ENCODE measurements at regions not wholly inside any gene's neighbourhood (a gene's known extent, or its start where the extent isn't known, plus 50 kb on each side); places are given as distances from the start of the nearest gene placed in this dataset.

DNA sequence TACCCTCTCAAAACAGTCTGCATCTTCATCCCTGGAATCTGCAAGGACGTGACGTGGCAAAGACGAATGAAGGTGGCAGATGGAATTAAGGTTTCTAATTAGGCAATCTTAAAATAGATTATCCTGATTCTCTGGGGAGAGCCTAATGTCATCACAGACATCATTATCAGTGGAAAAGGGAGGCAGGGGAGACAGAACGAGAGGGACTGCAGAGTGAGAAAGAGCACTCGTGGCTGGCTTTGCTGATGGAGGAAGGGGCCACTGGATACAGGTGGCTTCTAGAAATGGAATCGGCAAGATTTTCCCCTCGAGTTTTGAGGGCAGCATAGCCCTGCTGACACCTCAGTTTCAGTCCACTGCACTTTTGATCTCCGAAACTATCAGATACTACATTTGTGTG, 110.6 kb downstream of the ASMT start:
- ChIA-PET CTCF (ENCODE audit: low intra/inter-chr PET ratio, low total read pairs) (no interaction called here), POLR2A (no interaction called here)
- DNase-seq (ENCODE audit: low spot score): no peak
- no peak overlapping the region for H3K27ac ChIP-seq (ENCODE audit: extremely low read length, insufficient read depth, low read length)
- H3K4me3 ChIP-seq (replicated peaks in 1 of 3; ENCODE audit: insufficient read depth in 1 of 3, low read depth in 2 of 3, low read length in 3 of 3): no peak overlapping the region
- WGBS (ENCODE audit: low lambda C conversion rate): 10% methylated on average over 7 of the region's 8 CpGs
- no peak overlapping the region for H3K9ac ChIP-seq (ENCODE audit: insufficient read depth, low read depth, low read length)
- H3K4me1 ChIP-seq (ENCODE audit: insufficient read depth, low read length): no peaks in the 10 kb centered on the region
- H3K79me2 ChIP-seq (ENCODE audit: insufficient read depth, low read length): no peaks in the 10 kb centered on the region
- no peaks in the 10 kb centered on the region for H3K36me3 ChIP-seq (replicated peaks in 1 of 2; ENCODE audit: control insufficient read depth in 1 of 2, insufficient read depth in 2 of 2, low read length in 2 of 2)
- intact Hi-C loops (cut with micrococcal nuclease; ENCODE audit: unreplicated experiment): no loop called here
- H2AFZ ChIP-seq (ENCODE audit: low read length): no peak overlapping the region
- H4K20me1 ChIP-seq (ENCODE audit: insufficient read depth, low read length): no peaks in the 10 kb centered on the region
- no peak for ATAC-seq
- TF ChIP-seq ZNF333 (CRISPR knock-in tag; IDR thresholded peaks at IDR 0.05; ENCODE audit: borderline replicate concordance) (no peak), CBFB (CRISPR knock-in tag; IDR thresholded peaks at IDR 0.05) (no peak), ZNF225 (CRISPR knock-in tag; IDR thresholded peaks at IDR 0.05) (no peak), JUND (CRISPR knock-in tag; IDR thresholded peaks at IDR 0.05) (no peak), NONO (IDR thresholded peaks at IDR 0.05) (no peak), NONO (CRISPR knock-in tag; conservative IDR thresholded peaks at IDR 0.05) (no peak), HNRNPL (IDR thresholded peaks at IDR 0.05; ENCODE audit: low read depth, low read length) (no peak), RAD51 (IDR thresholded peaks at IDR 0.05; ENCODE audit: borderline replicate concordance) (no peak), RORA (CRISPR knock-in tag; IDR thresholded peaks at IDR 0.05) (no peak)
- TF ChIP-seq, protein P1, sequence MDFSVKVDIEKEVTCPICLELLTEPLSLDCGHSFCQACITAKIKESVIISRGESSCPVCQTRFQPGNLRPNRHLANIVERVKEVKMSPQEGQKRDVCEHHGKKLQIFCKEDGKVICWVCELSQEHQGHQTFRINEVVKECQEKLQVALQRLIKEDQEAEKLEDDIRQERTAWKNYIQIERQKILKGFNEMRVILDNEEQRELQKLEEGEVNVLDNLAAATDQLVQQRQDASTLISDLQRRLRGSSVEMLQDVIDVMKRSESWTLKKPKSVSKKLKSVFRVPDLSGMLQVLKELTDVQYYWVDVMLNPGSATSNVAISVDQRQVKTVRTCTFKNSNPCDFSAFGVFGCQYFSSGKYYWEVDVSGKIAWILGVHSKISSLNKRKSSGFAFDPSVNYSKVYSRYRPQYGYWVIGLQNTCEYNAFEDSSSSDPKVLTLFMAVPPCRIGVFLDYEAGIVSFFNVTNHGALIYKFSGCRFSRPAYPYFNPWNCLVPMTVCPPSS (IDR thresholded peaks at IDR 0.05): no peak
- TF ChIP-seq, protein P2, sequence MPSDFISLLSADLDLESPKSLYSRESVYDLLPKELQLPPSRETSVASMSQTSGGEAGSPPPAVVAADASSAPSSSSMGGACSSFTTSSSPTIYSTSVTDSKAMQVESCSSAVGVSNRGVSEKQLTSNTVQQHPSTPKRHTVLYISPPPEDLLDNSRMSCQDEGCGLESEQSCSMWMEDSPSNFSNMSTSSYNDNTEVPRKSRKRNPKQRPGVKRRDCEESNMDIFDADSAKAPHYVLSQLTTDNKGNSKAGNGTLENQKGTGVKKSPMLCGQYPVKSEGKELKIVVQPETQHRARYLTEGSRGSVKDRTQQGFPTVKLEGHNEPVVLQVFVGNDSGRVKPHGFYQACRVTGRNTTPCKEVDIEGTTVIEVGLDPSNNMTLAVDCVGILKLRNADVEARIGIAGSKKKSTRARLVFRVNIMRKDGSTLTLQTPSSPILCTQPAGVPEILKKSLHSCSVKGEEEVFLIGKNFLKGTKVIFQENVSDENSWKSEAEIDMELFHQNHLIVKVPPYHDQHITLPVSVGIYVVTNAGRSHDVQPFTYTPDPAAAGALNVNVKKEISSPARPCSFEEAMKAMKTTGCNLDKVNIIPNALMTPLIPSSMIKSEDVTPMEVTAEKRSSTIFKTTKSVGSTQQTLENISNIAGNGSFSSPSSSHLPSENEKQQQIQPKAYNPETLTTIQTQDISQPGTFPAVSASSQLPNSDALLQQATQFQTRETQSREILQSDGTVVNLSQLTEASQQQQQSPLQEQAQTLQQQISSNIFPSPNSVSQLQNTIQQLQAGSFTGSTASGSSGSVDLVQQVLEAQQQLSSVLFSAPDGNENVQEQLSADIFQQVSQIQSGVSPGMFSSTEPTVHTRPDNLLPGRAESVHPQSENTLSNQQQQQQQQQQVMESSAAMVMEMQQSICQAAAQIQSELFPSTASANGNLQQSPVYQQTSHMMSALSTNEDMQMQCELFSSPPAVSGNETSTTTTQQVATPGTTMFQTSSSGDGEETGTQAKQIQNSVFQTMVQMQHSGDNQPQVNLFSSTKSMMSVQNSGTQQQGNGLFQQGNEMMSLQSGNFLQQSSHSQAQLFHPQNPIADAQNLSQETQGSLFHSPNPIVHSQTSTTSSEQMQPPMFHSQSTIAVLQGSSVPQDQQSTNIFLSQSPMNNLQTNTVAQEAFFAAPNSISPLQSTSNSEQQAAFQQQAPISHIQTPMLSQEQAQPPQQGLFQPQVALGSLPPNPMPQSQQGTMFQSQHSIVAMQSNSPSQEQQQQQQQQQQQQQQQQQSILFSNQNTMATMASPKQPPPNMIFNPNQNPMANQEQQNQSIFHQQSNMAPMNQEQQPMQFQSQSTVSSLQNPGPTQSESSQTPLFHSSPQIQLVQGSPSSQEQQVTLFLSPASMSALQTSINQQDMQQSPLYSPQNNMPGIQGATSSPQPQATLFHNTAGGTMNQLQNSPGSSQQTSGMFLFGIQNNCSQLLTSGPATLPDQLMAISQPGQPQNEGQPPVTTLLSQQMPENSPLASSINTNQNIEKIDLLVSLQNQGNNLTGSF (CRISPR knock-in tag; IDR thresholded peaks at IDR 0.05): no peak
- TF ChIP-seq, protein P3, sequence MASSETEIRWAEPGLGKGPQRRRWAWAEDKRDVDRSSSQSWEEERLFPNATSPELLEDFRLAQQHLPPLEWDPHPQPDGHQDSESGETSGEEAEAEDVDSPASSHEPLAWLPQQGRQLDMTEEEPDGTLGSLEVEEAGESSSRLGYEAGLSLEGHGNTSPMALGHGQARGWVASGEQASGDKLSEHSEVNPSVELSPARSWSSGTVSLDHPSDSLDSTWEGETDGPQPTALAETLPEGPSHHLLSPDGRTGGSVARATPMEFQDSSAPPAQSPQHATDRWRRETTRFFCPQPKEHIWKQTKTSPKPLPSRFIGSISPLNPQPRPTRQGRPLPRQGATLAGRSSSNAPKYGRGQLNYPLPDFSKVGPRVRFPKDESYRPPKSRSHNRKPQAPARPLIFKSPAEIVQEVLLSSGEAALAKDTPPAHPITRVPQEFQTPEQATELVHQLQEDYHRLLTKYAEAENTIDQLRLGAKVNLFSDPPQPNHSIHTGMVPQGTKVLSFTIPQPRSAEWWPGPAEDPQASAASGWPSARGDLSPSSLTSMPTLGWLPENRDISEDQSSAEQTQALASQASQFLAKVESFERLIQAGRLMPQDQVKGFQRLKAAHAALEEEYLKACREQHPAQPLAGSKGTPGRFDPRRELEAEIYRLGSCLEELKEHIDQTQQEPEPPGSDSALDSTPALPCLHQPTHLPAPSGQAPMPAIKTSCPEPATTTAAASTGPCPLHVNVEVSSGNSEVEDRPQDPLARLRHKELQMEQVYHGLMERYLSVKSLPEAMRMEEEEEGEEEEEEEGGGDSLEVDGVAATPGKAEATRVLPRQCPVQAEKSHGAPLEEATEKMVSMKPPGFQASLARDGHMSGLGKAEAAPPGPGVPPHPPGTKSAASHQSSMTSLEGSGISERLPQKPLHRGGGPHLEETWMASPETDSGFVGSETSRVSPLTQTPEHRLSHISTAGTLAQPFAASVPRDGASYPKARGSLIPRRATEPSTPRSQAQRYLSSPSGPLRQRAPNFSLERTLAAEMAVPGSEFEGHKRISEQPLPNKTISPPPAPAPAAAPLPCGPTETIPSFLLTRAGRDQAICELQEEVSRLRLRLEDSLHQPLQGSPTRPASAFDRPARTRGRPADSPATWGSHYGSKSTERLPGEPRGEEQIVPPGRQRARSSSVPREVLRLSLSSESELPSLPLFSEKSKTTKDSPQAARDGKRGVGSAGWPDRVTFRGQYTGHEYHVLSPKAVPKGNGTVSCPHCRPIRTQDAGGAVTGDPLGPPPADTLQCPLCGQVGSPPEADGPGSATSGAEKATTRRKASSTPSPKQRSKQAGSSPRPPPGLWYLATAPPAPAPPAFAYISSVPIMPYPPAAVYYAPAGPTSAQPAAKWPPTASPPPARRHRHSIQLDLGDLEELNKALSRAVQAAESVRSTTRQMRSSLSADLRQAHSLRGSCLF (CRISPR knock-in tag; IDR thresholded peaks at IDR 0.05; ENCODE audit: borderline replicate concordance): no peak
- TF ChIP-seq, protein P4, sequence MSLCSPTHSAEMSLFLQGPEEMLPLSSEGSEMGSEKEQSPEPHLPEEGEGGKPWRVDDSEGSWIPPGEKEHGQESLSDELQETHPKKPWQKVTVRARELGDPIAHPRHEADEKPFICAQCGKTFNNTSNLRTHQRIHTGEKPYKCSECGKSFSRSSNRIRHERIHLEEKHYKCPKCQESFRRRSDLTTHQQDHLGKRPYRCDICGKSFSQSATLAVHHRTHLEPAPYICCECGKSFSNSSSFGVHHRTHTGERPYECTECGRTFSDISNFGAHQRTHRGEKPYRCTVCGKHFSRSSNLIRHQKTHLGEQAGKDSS (CRISPR knock-in tag; IDR thresholded peaks at IDR 0.05; ENCODE audit: borderline replicate concordance, low read depth): no peak
- no peaks in the 10 kb centered on the region for H3K9me3 ChIP-seq (ENCODE audit: low read length)
- H3K4me2 ChIP-seq (ENCODE audit: low read depth, low read length): no peak overlapping the region
- no TSS peak for BruUV-seq (replicated peaks)
- in situ Hi-C loops (cut with HindIII; ENCODE audit: extremely low pct_ligation_motif_present, low pct_unique_long_range_greater_than_20kb): no loop called here
- no peaks in the 10 kb centered on the region for H3K27me3 ChIP-seq (ENCODE audit: control insufficient read depth in 1 of 2, insufficient read depth in 2 of 2, low read length in 2 of 2)
- FAIRE-seq: no peak

Data from HepG2 (cell line).